Endothelial cell of umbilical vein (primary cell): ENCODE measurements at regions not wholly inside any gene's neighbourhood (a gene's known extent, or its start where the extent isn't known, plus 50 kb on each side); places are given as distances from the start of the nearest gene placed in this dataset.

Experiments
- BruUV-seq: library from RNA; stranded (reverse); fragments of 400-500 nt; replicated peaks from 2 replicates; lab custom pipeline; 2021; lab: Mats Ljungman, UMichigan
- CTCF ChIA-PET: fragments of 300-600, 350-600 bp; sonication (Branson Sonifier 250); formaldehyde crosslinking; loops from one replicate; lab custom pipeline; 2021; ENCODE audit warnings: antibody characterized with exemption, inconsistent platforms; lab: Charles Lee
- POLR2A ChIA-PET: fragments of 300-600, 350-600 bp; sonication (Branson Sonifier 250); formaldehyde crosslinking; loops from one replicate; lab custom pipeline; 2021; ENCODE audit warnings: antibody characterized with exemption, inconsistent platforms; lab: Charles Lee
- DNase-seq: peaks from one replicate; pipeline ENCODE4 v3.0.0-alpha.2; 2011; ENCODE audit warnings: low read depth, low spot score
- FAIRE-seq: peaks from 2 replicates; lab custom pipeline; 2011; peaks lifted over from hg19 to GRCh38; lab: Jason Lieb, UNC
- H2AFZ ChIP-seq: 2 replicates; pipeline ENCODE4 v1.6.0; 2012; ENCODE audit warnings: low read depth, low read length, control low read depth, inconsistent platforms
- H3K27ac ChIP-seq: 2 replicates; pipeline ENCODE4 v1.5.1; 2011; ENCODE audit warnings: low read depth, mild to moderate bottlenecking, control low read depth, low read length, moderate library complexity; ENCODE audit not compliant: insufficient read depth
- H3K27me3 ChIP-seq, 2 experiments: 2 replicates each; pipeline versions ENCODE4 v1.6.0 to v1.6.1; 2011; ENCODE audit warnings: low read length in 2 of 2, mixed read lengths in 1 of 2; ENCODE audit not compliant: control insufficient read depth in 2 of 2, insufficient read depth in 2 of 2
- H3K36me3 ChIP-seq, 2 experiments: 2 replicates in 1 of 2; 3 replicates in 1 of 2; pipeline ENCODE4 v1.5.1; 2011; ENCODE audit warnings: low read length in 2 of 2, mild to moderate bottlenecking in 1 of 2, moderate library complexity in 1 of 2; ENCODE audit not compliant: control insufficient read depth in 2 of 2, insufficient read depth in 2 of 2; ENCODE audit errors: extremely low read depth in 1 of 2
- H3K4me1 ChIP-seq: 3 replicates; pipeline ENCODE4 v1.5.1; 2011; ENCODE audit warnings: mild to moderate bottlenecking, low read length; ENCODE audit not compliant: control insufficient read depth, insufficient read depth; ENCODE audit errors: extremely low read depth
- H3K4me2 ChIP-seq: 2 replicates; pipeline ENCODE4 v1.6.1; 2011; ENCODE audit warnings: low read length, control low read depth, mixed read lengths; ENCODE audit not compliant: insufficient read depth
- H3K4me3 ChIP-seq, 3 experiments: fragments of 200-600 bp in 1 of 3; sonication (generic), shearing (Covaris generic) in 1 of 3; replicated peaks in 1 of 3; 2 replicates each; pipeline ENCODE4 v1.5.1; 2011 to 2016; ENCODE audit warnings: control low read depth in 3 of 3, low read length in 3 of 3, mild to moderate bottlenecking in 2 of 3, inconsistent platforms in 1 of 3, low read depth in 1 of 3, moderate library complexity in 1 of 3; ENCODE audit not compliant: insufficient read depth in 1 of 3
- H3K79me2 ChIP-seq: 2 replicates; pipeline ENCODE4 v1.6.0; 2012; ENCODE audit warnings: low read length, inconsistent platforms; ENCODE audit not compliant: control insufficient read depth, insufficient read depth
- H3K9ac ChIP-seq: replicated peaks from 2 replicates; pipeline ENCODE3; 2011; ENCODE audit warnings: low read length, control low read depth; ENCODE audit not compliant: insufficient read depth; ENCODE audit errors: extremely low read depth
- H3K9me1 ChIP-seq: replicated peaks from 3 replicates; pipeline ENCODE4 v1.6.0; 2011; ENCODE audit warnings: mild to moderate bottlenecking, low read length; ENCODE audit not compliant: control insufficient read depth, insufficient read depth; ENCODE audit errors: extremely low read depth
- H3K9me3 ChIP-seq: replicated peaks from 2 replicates; pipeline ENCODE4 v1.5.1; 2012; ENCODE audit warnings: low read length, inconsistent platforms; ENCODE audit not compliant: control insufficient read depth, insufficient read depth
- H4K20me1 ChIP-seq: replicated peaks from 2 replicates; pipeline ENCODE3; 2011; ENCODE audit warnings: mild to moderate bottlenecking, low read length; ENCODE audit not compliant: control insufficient read depth, insufficient read depth; ENCODE audit errors: extremely low read depth
- EZH2 ChIP-seq: IDR thresholded peaks from 2 replicates; pipeline ENCODE4 v1.6.1; 2012; ENCODE audit warnings: borderline replicate concordance, low read depth, mild to moderate bottlenecking, moderate library complexity, low read length, inconsistent platforms; ENCODE audit not compliant: severe bottlenecking
- FOS ChIP-seq: IDR thresholded peaks from 2 replicates; pipeline ENCODE4 v1.6.1; 2011; ENCODE audit warnings: mild to moderate bottlenecking, low read length, moderate library complexity, borderline replicate concordance; ENCODE audit not compliant: insufficient read depth
- GATA2 ChIP-seq: IDR thresholded peaks from 2 replicates; pipeline ENCODE4 v1.7.0; 2011; ENCODE audit warnings: low read depth, mild to moderate bottlenecking, moderate library complexity, mixed read lengths, low read length; ENCODE audit not compliant: insufficient read length, insufficient read depth
- JUN ChIP-seq: IDR thresholded peaks from 2 replicates; pipeline ENCODE4 v1.6.1; 2011; ENCODE audit warnings: borderline replicate concordance, low read depth; ENCODE audit not compliant: insufficient read length, insufficient read depth
- MAX ChIP-seq: IDR thresholded peaks from 2 replicates; pipeline ENCODE4 v1.6.1; 2011; ENCODE audit not compliant: insufficient read depth, insufficient read length
- MYC ChIP-seq: IDR thresholded peaks from one replicate; pipeline ENCODE4 v1.6.1; 2011; ENCODE audit warnings: mild to moderate bottlenecking, low read depth, low read length
- POLR2A ChIP-seq: IDR thresholded peaks from 2 replicates; pipeline ENCODE4 v1.6.1; 2012; ENCODE audit warnings: low read depth, mild to moderate bottlenecking, control low read depth, low read length
- POLR2AphosphoS5 ChIP-seq: IDR thresholded peaks from 2 replicates; pipeline ENCODE4 v1.6.1; 2012; ENCODE audit warnings: low read depth, mild to moderate bottlenecking, control low read depth, low read length, moderate library complexity; ENCODE audit not compliant: insufficient read depth
- dilution Hi-C: fragments of 300-500 bp; cut with MboI; formaldehyde crosslinking; loops from one replicate; pipeline ENCODE4 v1.15.0; 2019; ENCODE audit warnings: low sequenced_read_pairs; ENCODE audit not compliant: extremely low pct_ligation_motif_present
- intact Hi-C: fragments of 100-400 bp; cut with micrococcal nuclease; formaldehyde crosslinking; loops from one replicate; pipeline ENCODE4 v1.10.0; 2022
- TF ChIP-seq, protein P1 (sequence below), 2 donors: IDR thresholded peaks; 1 replicate in 1 of 2; 2 replicates in 1 of 2; pipeline ENCODE4 v1.5.1; 2011; ENCODE audit warnings: low read length in 2 of 2, mild to moderate bottlenecking in 2 of 2, moderate library complexity in 2 of 2, control low read depth in 1 of 2, inconsistent platforms in 1 of 2, low read depth in 1 of 2; ENCODE audit not compliant: insufficient read depth in 1 of 2; ENCODE audit errors: extremely low read depth in 1 of 2

- H3K9me3 ChIP-seq, result no peaks in the 10 kb centered on the region
- TF ChIP-seq MAX (no peak), EZH2 (no peak), GATA2 (no peak), JUN (no peak), FOS (no peak), POLR2A (no peak), MYC (no peak), POLR2AphosphoS5 (no peak)
- TF ChIP-seq, protein P1, sequence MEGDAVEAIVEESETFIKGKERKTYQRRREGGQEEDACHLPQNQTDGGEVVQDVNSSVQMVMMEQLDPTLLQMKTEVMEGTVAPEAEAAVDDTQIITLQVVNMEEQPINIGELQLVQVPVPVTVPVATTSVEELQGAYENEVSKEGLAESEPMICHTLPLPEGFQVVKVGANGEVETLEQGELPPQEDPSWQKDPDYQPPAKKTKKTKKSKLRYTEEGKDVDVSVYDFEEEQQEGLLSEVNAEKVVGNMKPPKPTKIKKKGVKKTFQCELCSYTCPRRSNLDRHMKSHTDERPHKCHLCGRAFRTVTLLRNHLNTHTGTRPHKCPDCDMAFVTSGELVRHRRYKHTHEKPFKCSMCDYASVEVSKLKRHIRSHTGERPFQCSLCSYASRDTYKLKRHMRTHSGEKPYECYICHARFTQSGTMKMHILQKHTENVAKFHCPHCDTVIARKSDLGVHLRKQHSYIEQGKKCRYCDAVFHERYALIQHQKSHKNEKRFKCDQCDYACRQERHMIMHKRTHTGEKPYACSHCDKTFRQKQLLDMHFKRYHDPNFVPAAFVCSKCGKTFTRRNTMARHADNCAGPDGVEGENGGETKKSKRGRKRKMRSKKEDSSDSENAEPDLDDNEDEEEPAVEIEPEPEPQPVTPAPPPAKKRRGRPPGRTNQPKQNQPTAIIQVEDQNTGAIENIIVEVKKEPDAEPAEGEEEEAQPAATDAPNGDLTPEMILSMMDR (IDR thresholded peaks at IDR 0.05; ENCODE audit: extremely low read depth in 1 of 2, insufficient read depth in 1 of 2, low read depth in 1 of 2, low read length in 2 of 2), result no peak
- H3K36me3 ChIP-seq, result no peaks in the 10 kb centered on the region
- no peak overlapping the region for H3K9ac ChIP-seq
- H3K4me2 ChIP-seq, result no peak overlapping the region
- no peak overlapping the region for H2AFZ ChIP-seq
- intact Hi-C loops, result no loop called here
- no peaks in the 10 kb centered on the region for H4K20me1 ChIP-seq
- ChIA-PET POLR2A (no interaction called here), CTCF (no interaction called here)
- H3K79me2 ChIP-seq, result no peaks in the 10 kb centered on the region
- no peak overlapping the region for H3K27ac ChIP-seq
- no peaks in the 10 kb centered on the region for H3K27me3 ChIP-seq
- no peak for FAIRE-seq
- H3K4me1 ChIP-seq, result no peaks in the 10 kb centered on the region
- no peak for DNase-seq
- H3K9me1 ChIP-seq, result no peaks in the 10 kb centered on the region
- H3K4me3 ChIP-seq, result no peak overlapping the region
- no TSS peak for BruUV-seq
- dilution Hi-C loops, result no loop called here
Measured at GRCh38 chr13:61024046-61024445, 391.6 kb downstream of the PCDH20 start.
